Activated B cell treated with CpG ODN at 0.5 μM for 24 hours (primary cell): ENCODE measurements at regions not wholly inside any gene's neighbourhood (a gene's known extent, or its start where the extent isn't known, plus 50 kb on each side); places are given as distances from the start of the nearest gene placed in this dataset.

Source experiments
- ATAC-seq: fragments of 200-7000 bp; cut with Tn5 transposase; one replicate; pipeline ENCODE4 v1.10.0; 2021; ENCODE audit warnings: low read depth, mild to moderate bottlenecking, moderate library complexity
- CTCF ChIA-PET: fragments of 350-600 bp; sonication (Branson Sonifier 250); formaldehyde crosslinking; loops from one replicate; lab custom pipeline; 2021; ENCODE audit warnings: antibody characterized with exemption; lab: Charles Lee
- POLR2A ChIA-PET: fragments of 350-600 bp; sonication (Branson Sonifier 250); formaldehyde crosslinking; loops from one replicate; lab custom pipeline; 2021; ENCODE audit warnings: antibody characterized with exemption; lab: Charles Lee
- DNase-seq: peaks from one replicate; pipeline ENCODE4 v3.0.0; 2022
- H3K27ac Mint-ChIP-seq: one replicate; pipeline ENCODE4 v1.8.0; 2020; ENCODE audit warnings: mixed read lengths
- H3K27me3 Mint-ChIP-seq: one replicate; pipeline ENCODE4 v1.8.0; 2021; ENCODE audit warnings: mixed read lengths
- H3K36me3 Mint-ChIP-seq: one replicate; pipeline ENCODE4 v1.8.0; 2021; ENCODE audit warnings: low read depth, mixed read lengths
- H3K4me1 Mint-ChIP-seq: one replicate; pipeline ENCODE4 v1.8.0; 2021; ENCODE audit warnings: mixed read lengths
- H3K4me3 Mint-ChIP-seq: one replicate; pipeline ENCODE4 v1.8.0; 2020; ENCODE audit warnings: mild to moderate bottlenecking, mixed read lengths
- H3K9me3 Mint-ChIP-seq: one replicate; pipeline ENCODE4 v1.8.0; 2020; ENCODE audit warnings: mixed read lengths
- intact Hi-C: fragments of 100-400 bp; cut with micrococcal nuclease; formaldehyde crosslinking; loops from one replicate; pipeline ENCODE4 v1.15.1; 2024
- TF ChIP-seq, protein P1 (sequence below): fragments of 200-600 bp; IDR thresholded peaks from one replicate; pipeline ENCODE4 v1.8.0; 2022; ENCODE audit warnings: antibody characterized with exemption, mild to moderate bottlenecking

GRCh38 chr9:121577572-121577971, 73.9 kb upstream of the DAB2IP start:
- no peak overlapping the region for H3K27ac Mint-ChIP-seq
- H3K9me3 Mint-ChIP-seq: no peaks in the 10 kb centered on the region
- no peak overlapping the region for H3K4me3 Mint-ChIP-seq
- intact Hi-C loops: no loop called here
- no peaks in the 10 kb centered on the region for H3K4me1 Mint-ChIP-seq
- ChIA-PET CTCF (no interaction called here), POLR2A (no interaction called here)
- TF ChIP-seq, protein P1, sequence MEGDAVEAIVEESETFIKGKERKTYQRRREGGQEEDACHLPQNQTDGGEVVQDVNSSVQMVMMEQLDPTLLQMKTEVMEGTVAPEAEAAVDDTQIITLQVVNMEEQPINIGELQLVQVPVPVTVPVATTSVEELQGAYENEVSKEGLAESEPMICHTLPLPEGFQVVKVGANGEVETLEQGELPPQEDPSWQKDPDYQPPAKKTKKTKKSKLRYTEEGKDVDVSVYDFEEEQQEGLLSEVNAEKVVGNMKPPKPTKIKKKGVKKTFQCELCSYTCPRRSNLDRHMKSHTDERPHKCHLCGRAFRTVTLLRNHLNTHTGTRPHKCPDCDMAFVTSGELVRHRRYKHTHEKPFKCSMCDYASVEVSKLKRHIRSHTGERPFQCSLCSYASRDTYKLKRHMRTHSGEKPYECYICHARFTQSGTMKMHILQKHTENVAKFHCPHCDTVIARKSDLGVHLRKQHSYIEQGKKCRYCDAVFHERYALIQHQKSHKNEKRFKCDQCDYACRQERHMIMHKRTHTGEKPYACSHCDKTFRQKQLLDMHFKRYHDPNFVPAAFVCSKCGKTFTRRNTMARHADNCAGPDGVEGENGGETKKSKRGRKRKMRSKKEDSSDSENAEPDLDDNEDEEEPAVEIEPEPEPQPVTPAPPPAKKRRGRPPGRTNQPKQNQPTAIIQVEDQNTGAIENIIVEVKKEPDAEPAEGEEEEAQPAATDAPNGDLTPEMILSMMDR: no peak
- no peak for ATAC-seq
- H3K27me3 Mint-ChIP-seq: peaks cover 19% of the 10 kb centered on the region
- no peaks in the 10 kb centered on the region for H3K36me3 Mint-ChIP-seq
- no peak for DNase-seq

DNA sequence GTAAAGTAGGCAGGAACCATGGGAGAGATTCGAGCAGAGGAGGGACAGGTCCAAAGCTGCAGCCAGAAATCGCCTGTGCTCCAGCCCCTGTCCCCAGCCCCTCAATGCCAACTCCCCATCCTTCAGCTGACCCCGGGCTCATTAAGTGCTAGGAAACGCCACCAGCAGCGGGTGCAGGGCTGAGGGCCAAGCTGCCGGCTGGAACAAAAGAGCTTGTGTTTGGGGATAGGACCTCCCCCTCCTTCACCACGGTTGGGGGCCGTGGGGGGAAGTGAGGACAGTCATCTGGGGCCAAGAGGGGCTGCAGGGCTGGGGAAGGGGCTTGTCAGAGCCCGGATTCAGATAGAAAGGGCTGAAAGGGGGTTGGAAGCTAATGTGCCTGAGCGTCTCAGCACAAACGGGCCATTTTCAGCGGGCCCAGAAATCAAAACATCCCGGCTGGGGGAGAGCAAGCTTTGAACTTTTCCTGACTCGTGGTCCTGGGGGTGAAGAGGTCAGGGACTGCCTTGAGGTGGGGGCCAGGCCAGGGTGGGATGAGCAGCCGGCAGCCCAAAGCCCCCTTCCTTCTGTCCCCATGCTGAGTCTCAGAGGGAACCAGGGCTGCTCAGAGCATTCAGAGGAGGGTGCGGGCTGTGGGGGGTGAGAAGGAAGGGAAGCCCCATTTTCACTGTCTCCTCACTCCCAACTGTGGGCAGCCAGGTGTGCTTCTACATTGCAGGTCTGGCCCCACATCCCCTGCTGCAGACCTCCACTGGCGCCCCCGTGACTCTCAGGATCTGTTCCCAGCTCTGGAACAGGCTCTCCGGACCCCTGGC, 69.4 kb upstream of the DAB2IP start:
- no peak for ATAC-seq
- TF ChIP-seq, protein P1: no peak
- no peaks in the 10 kb centered on the region for H3K36me3 Mint-ChIP-seq
- ChIA-PET CTCF (interaction anchor here (1.2 kb wide), 1 partner anchor 36 kb away, joined by 3 read pairs; no protein-coding TSS in a partner anchor), POLR2A (no interaction called here)
- H3K27ac Mint-ChIP-seq: no peak overlapping the region
- no peak overlapping the region for H3K4me3 Mint-ChIP-seq
- H3K27me3 Mint-ChIP-seq: peaks cover 35% of the 10 kb centered on the region
- DNase-seq: no peak
- H3K9me3 Mint-ChIP-seq: no peaks in the 10 kb centered on the region
- H3K4me1 Mint-ChIP-seq: no peaks in the 10 kb centered on the region
- intact Hi-C loops: no loop called here

GRCh38 chr9:121582641-121583040, 68.8 kb upstream of the DAB2IP start:
- Mint-ChIP-seq H3K4me1 (no peaks in the 10 kb centered on the region), H3K36me3 (no peaks in the 10 kb centered on the region), H3K27ac (no peak overlapping the region), H3K9me3 (no peaks in the 10 kb centered on the region), H3K4me3 (no peak overlapping the region), H3K27me3 (peaks cover 39% of the 10 kb centered on the region)
- no peak for ATAC-seq
- CTCF ChIA-PET: interaction anchor here (1.2 kb wide), 1 partner anchor 37 kb away, joined by 3 read pairs; no protein-coding TSS in a partner anchor
- TF ChIP-seq, protein P1: no peak
- intact Hi-C loops: no loop called here
- POLR2A ChIA-PET: no interaction called here
- no peak for DNase-seq

GRCh38 chr9:121584421-121584820, 67.0 kb upstream of the DAB2IP start:
- TF ChIP-seq, protein P1: no peak
- H3K36me3 Mint-ChIP-seq: no peaks in the 10 kb centered on the region
- H3K9me3 Mint-ChIP-seq: no peaks in the 10 kb centered on the region
- intact Hi-C loops: no loop called here
- DNase-seq (no peak), ATAC-seq (no peak)
- H3K27ac Mint-ChIP-seq: no peak overlapping the region
- CTCF ChIA-PET: no interaction called here
- H3K4me3 Mint-ChIP-seq: no peak overlapping the region
- POLR2A ChIA-PET: no interaction called here
- H3K4me1 Mint-ChIP-seq: no peaks in the 10 kb centered on the region
- peaks cover 47% of the 10 kb centered on the region for H3K27me3 Mint-ChIP-seq

GRCh38 chr9:121587863-121588262, 63.6 kb upstream of the DAB2IP start:
- no peak for ATAC-seq
- no peak overlapping the region for H3K4me3 Mint-ChIP-seq
- ChIA-PET CTCF (no interaction called here), POLR2A (no interaction called here)
- H3K27ac Mint-ChIP-seq: no peak overlapping the region
- no peak for DNase-seq
- peaks cover 46% of the 10 kb centered on the region for H3K27me3 Mint-ChIP-seq
- intact Hi-C loops: no loop called here
- TF ChIP-seq, protein P1: no peak
- H3K4me1 Mint-ChIP-seq: no peaks in the 10 kb centered on the region
- no peaks in the 10 kb centered on the region for H3K9me3 Mint-ChIP-seq
- no peaks in the 10 kb centered on the region for H3K36me3 Mint-ChIP-seq
